ENCODE measurements at regions not wholly inside any gene's neighbourhood (a gene's known extent, or its start where the extent isn't known, plus 50 kb on each side); places are given as distances from the start of the nearest gene placed in this dataset.

GRCh38 chr5:37906416-37906815 is 66.6 kb upstream of the GDNF start:
- H3K9me3 ChIP-seq (replicated peaks in 1 of 2; ENCODE audit: control insufficient read depth in 1 of 2, insufficient read depth in 1 of 2, low read length in 2 of 2): no peaks in the 10 kb centered on the region
- H3K4me2 ChIP-seq (replicated peaks; ENCODE audit: extremely low read depth, low read length, poor library complexity, severe bottlenecking): no peak overlapping the region
- no peaks in the 10 kb centered on the region for H4K20me1 ChIP-seq (ENCODE audit: insufficient read depth, low read length)
- no peaks in the 10 kb centered on the region for H3K79me2 ChIP-seq (ENCODE audit: insufficient read depth, low read length)
- Mint-ChIP-seq H3K4me1 (peaks cover 4% of the 10 kb centered on the region), H3K9me3 (peaks cover 4 to 15% (median 10%) of the 10 kb centered on the region in 7 donors), H3K27ac (no peak overlapping the region), H3K27me3 (ENCODE audit: low read depth in 3 of 3) (peaks cover 3 to 14% (median 13%) of the 10 kb centered on the region in 3 donors), H3K4me3 (no peak overlapping the region), H3K36me3 (no peaks in the 10 kb centered on the region)
- H3K4me1 ChIP-seq (ENCODE audit: control insufficient read depth in 1 of 2, insufficient read depth in 2 of 2, low read length in 2 of 2): no peaks in the 10 kb centered on the region
- no peak for DNase-seq
- H3K27ac ChIP-seq (ENCODE audit: low read depth in 1 of 2, low read length in 2 of 2): no peak overlapping the region
- no peak overlapping the region for H2AFZ ChIP-seq (ENCODE audit: insufficient read depth, low read depth, low read length, poor library complexity, severe bottlenecking)
- intact Hi-C loops (cut with micrococcal nuclease): no loop called here
- H3K36me3 ChIP-seq (replicated peaks in 1 of 2; ENCODE audit: control insufficient read depth in 1 of 2, insufficient read depth in 2 of 2, low read length in 2 of 2): no peaks in the 10 kb centered on the region
- H3K4me3 ChIP-seq (replicated peaks in 1 of 3; ENCODE audit: low read depth in 2 of 3, low read length in 3 of 3): no peak overlapping the region
- TF ChIP-seq, protein P1, sequence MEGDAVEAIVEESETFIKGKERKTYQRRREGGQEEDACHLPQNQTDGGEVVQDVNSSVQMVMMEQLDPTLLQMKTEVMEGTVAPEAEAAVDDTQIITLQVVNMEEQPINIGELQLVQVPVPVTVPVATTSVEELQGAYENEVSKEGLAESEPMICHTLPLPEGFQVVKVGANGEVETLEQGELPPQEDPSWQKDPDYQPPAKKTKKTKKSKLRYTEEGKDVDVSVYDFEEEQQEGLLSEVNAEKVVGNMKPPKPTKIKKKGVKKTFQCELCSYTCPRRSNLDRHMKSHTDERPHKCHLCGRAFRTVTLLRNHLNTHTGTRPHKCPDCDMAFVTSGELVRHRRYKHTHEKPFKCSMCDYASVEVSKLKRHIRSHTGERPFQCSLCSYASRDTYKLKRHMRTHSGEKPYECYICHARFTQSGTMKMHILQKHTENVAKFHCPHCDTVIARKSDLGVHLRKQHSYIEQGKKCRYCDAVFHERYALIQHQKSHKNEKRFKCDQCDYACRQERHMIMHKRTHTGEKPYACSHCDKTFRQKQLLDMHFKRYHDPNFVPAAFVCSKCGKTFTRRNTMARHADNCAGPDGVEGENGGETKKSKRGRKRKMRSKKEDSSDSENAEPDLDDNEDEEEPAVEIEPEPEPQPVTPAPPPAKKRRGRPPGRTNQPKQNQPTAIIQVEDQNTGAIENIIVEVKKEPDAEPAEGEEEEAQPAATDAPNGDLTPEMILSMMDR (IDR thresholded peaks at IDR 0.05): no peak
- WGBS (ENCODE audit: insufficient coverage): 84% methylated on average over 2 of the region's 2 CpGs
- H3K9ac ChIP-seq (ENCODE audit: insufficient read depth, low read length, poor library complexity, severe bottlenecking): no peak overlapping the region
- peaks cover 3 to 8% of the 10 kb centered on the region in 2 donors for H3K27me3 ChIP-seq (ENCODE audit: control insufficient read depth in 2 of 2, insufficient read depth in 2 of 2, low read length in 2 of 2)

- H3K4me1 Mint-ChIP-seq: peaks cover 4% of the 10 kb centered on the region
- Histone ChIP-seq H3K36me3 (replicated peaks in 1 of 2; ENCODE audit: control insufficient read depth in 1 of 2, insufficient read depth in 2 of 2, low read length in 2 of 2) (no peaks in the 10 kb centered on the region), H4K20me1 (ENCODE audit: insufficient read depth, low read length) (no peaks in the 10 kb centered on the region), H3K9ac (ENCODE audit: insufficient read depth, low read length, poor library complexity, severe bottlenecking) (no peak overlapping the region), H3K4me1 (ENCODE audit: control insufficient read depth in 1 of 2, insufficient read depth in 2 of 2, low read length in 2 of 2) (no peaks in the 10 kb centered on the region), H3K27ac (ENCODE audit: low read depth in 1 of 2, low read length in 2 of 2) (no peak overlapping the region), H2AFZ (ENCODE audit: insufficient read depth, low read depth, low read length, poor library complexity, severe bottlenecking) (no peak overlapping the region), H3K79me2 (ENCODE audit: insufficient read depth, low read length) (no peaks in the 10 kb centered on the region), H3K4me3 (replicated peaks in 1 of 3; ENCODE audit: low read depth in 2 of 3, low read length in 3 of 3) (no peak overlapping the region), H3K9me3 (replicated peaks in 1 of 2; ENCODE audit: control insufficient read depth in 1 of 2, insufficient read depth in 1 of 2, low read length in 2 of 2) (no peaks in the 10 kb centered on the region), H3K27me3 (ENCODE audit: control insufficient read depth in 2 of 2, insufficient read depth in 2 of 2, low read length in 2 of 2) (peaks cover 0 to 4% of the 10 kb centered on the region in 2 donors), H3K4me2 (replicated peaks; ENCODE audit: extremely low read depth, low read length, poor library complexity, severe bottlenecking) (no peak overlapping the region)
- TF ChIP-seq, protein P1 (IDR thresholded peaks at IDR 0.05): no peak
- peaks cover 3 to 4% (median 4%) of the 10 kb centered on the region in 3 donors for H3K27me3 Mint-ChIP-seq (ENCODE audit: low read depth in 3 of 3)
- intact Hi-C loops (cut with micrococcal nuclease): no loop called here
- no peak for DNase-seq
- no peaks in the 10 kb centered on the region for H3K36me3 Mint-ChIP-seq
- H3K4me3 Mint-ChIP-seq: no peak overlapping the region
- peaks cover 4 to 15% (median 8%) of the 10 kb centered on the region in 7 donors for H3K9me3 Mint-ChIP-seq
- H3K27ac Mint-ChIP-seq: no peak overlapping the region
- 85% methylated on average over 3 of the region's 3 CpGs for WGBS (ENCODE audit: insufficient coverage)
Observed at GRCh38 chr5:37905230-37905629, 65.4 kb upstream of the GDNF start.

Measured in CD14-positive monocyte (primary cell).